ENCODE measurements at regions not wholly inside any gene's neighbourhood (a gene's known extent, or its start where the extent isn't known, plus 50 kb on each side); places are given as distances from the start of the nearest gene placed in this dataset.

DNA sequence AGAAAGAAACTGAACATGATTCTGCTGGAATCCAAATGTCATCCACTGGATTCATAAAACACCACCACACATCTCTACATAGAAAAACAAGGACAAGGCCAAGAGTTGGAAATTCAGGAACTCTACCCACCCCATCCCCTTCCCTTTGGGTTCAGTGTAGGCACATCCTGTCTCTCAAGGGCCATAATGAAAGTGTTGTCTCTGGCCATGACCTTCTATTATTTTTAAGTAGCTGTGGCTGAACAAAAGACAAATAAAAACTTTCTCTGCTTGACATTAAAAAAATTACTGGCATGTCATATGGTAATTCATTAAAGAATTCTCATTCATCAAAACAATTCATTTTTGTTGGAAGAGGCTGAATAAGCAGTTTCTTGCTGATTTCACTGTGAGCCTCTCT, 54.9 kb upstream of the ZBTB18 start:
- TF ChIP-seq POLR2AphosphoS5 (IDR thresholded peaks at IDR 0.05; ENCODE audit: low read depth) (no peak), SPI1 (IDR thresholded peaks at IDR 0.05; ENCODE audit: borderline replicate concordance, low read depth) (no peak), GABPA (IDR thresholded peaks at IDR 0.05; ENCODE audit: low read depth) (no peak)
- TF ChIP-seq, protein P1, sequence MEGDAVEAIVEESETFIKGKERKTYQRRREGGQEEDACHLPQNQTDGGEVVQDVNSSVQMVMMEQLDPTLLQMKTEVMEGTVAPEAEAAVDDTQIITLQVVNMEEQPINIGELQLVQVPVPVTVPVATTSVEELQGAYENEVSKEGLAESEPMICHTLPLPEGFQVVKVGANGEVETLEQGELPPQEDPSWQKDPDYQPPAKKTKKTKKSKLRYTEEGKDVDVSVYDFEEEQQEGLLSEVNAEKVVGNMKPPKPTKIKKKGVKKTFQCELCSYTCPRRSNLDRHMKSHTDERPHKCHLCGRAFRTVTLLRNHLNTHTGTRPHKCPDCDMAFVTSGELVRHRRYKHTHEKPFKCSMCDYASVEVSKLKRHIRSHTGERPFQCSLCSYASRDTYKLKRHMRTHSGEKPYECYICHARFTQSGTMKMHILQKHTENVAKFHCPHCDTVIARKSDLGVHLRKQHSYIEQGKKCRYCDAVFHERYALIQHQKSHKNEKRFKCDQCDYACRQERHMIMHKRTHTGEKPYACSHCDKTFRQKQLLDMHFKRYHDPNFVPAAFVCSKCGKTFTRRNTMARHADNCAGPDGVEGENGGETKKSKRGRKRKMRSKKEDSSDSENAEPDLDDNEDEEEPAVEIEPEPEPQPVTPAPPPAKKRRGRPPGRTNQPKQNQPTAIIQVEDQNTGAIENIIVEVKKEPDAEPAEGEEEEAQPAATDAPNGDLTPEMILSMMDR (IDR thresholded peaks at IDR 0.05; ENCODE audit: insufficient read depth, low read length), result no peak
- TF ChIP-seq, protein P2, sequence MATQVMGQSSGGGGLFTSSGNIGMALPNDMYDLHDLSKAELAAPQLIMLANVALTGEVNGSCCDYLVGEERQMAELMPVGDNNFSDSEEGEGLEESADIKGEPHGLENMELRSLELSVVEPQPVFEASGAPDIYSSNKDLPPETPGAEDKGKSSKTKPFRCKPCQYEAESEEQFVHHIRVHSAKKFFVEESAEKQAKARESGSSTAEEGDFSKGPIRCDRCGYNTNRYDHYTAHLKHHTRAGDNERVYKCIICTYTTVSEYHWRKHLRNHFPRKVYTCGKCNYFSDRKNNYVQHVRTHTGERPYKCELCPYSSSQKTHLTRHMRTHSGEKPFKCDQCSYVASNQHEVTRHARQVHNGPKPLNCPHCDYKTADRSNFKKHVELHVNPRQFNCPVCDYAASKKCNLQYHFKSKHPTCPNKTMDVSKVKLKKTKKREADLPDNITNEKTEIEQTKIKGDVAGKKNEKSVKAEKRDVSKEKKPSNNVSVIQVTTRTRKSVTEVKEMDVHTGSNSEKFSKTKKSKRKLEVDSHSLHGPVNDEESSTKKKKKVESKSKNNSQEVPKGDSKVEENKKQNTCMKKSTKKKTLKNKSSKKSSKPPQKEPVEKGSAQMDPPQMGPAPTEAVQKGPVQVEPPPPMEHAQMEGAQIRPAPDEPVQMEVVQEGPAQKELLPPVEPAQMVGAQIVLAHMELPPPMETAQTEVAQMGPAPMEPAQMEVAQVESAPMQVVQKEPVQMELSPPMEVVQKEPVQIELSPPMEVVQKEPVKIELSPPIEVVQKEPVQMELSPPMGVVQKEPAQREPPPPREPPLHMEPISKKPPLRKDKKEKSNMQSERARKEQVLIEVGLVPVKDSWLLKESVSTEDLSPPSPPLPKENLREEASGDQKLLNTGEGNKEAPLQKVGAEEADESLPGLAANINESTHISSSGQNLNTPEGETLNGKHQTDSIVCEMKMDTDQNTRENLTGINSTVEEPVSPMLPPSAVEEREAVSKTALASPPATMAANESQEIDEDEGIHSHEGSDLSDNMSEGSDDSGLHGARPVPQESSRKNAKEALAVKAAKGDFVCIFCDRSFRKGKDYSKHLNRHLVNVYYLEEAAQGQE (IDR thresholded peaks at IDR 0.05; ENCODE audit: insufficient replicate concordance, low read depth), result no peak

All from HL-60 (cell line).